Trophoblast cell (in vitro differentiated cells and primary cell): ENCODE measurements at regions not wholly inside any gene's neighbourhood (a gene's known extent, or its start where the extent isn't known, plus 50 kb on each side); places are given as distances from the start of the nearest gene placed in this dataset.

ENCODE experiments used
- DNase-seq, 2 donors: peaks; one replicate each; pipeline ENCODE4 v3.0.0-alpha.2; 2016
- H2AFZ ChIP-seq: 2 replicates; pipeline ENCODE4 v1.6.1; 2013; ENCODE audit warnings: low read length, moderate library complexity, mild to moderate bottlenecking; ENCODE audit not compliant: insufficient read depth, poor library complexity
- H2AK5ac ChIP-seq: 2 replicates; pipeline ENCODE4 v1.6.1; 2013; ENCODE audit warnings: mild to moderate bottlenecking, low read length
- H2BK120ac ChIP-seq: 2 replicates; pipeline ENCODE4 v1.6.1; 2013; ENCODE audit warnings: low read length, mild to moderate bottlenecking, moderate library complexity; ENCODE audit not compliant: insufficient read depth, poor library complexity
- H2BK12ac ChIP-seq: 2 replicates; pipeline ENCODE4 v1.6.1; 2013; ENCODE audit warnings: mild to moderate bottlenecking, low read length, moderate library complexity
- H2BK5ac ChIP-seq: 2 replicates; pipeline ENCODE4 v1.6.1; 2013; ENCODE audit warnings: low read length, low read depth, moderate library complexity, mild to moderate bottlenecking; ENCODE audit not compliant: poor library complexity
- H3K14ac ChIP-seq: 2 replicates; pipeline ENCODE4 v1.6.1; 2013; ENCODE audit warnings: mild to moderate bottlenecking, low read length
- H3K18ac ChIP-seq: 2 replicates; pipeline ENCODE4 v1.6.1; 2013; ENCODE audit warnings: mild to moderate bottlenecking, low read length
- H3K23ac ChIP-seq: 2 replicates; pipeline ENCODE4 v1.6.1; 2013; ENCODE audit warnings: low read length
- H3K27ac ChIP-seq: 2 replicates; pipeline ENCODE4 v1.5.1; 2013; ENCODE audit warnings: low read depth, mild to moderate bottlenecking, inconsistent platforms, low read length, moderate library complexity
- H3K27me3 ChIP-seq: 2 replicates; pipeline ENCODE4 v1.6.1; 2013; ENCODE audit warnings: inconsistent platforms, mild to moderate bottlenecking, low read length, moderate library complexity; ENCODE audit not compliant: insufficient read depth
- H3K36me3 ChIP-seq, 2 experiments: 1 replicate in 1 of 2; 2 replicates in 1 of 2; pipeline ENCODE4 v1.6.1; 2013; ENCODE audit warnings: low read length in 2 of 2, mild to moderate bottlenecking in 2 of 2, moderate library complexity in 1 of 2; ENCODE audit not compliant: insufficient read depth in 2 of 2, control insufficient read depth in 1 of 2
- H3K4ac ChIP-seq: 2 replicates; pipeline ENCODE4 v1.6.1; 2013; ENCODE audit warnings: low read depth, mild to moderate bottlenecking, low read length, moderate library complexity
- H3K4me1 ChIP-seq, 2 experiments: 1 replicate in 1 of 2; 2 replicates in 1 of 2; pipeline ENCODE4 v1.6.1; 2013; ENCODE audit warnings: low read length in 2 of 2, mild to moderate bottlenecking in 2 of 2, moderate library complexity in 1 of 2; ENCODE audit not compliant: insufficient read depth in 2 of 2, control insufficient read depth in 1 of 2
- H3K4me2 ChIP-seq: 2 replicates; pipeline ENCODE4 v1.6.1; 2013; ENCODE audit warnings: inconsistent platforms, mild to moderate bottlenecking, low read length, moderate library complexity
- H3K4me3 ChIP-seq: 2 replicates; pipeline ENCODE4 v1.5.1; 2013; ENCODE audit warnings: mild to moderate bottlenecking, low read depth, low read length, inconsistent platforms
- H3K79me1 ChIP-seq: one replicate; pipeline ENCODE4 v1.6.1; 2013; ENCODE audit warnings: low read length
- H3K79me2 ChIP-seq: 2 replicates; pipeline ENCODE4 v1.6.1; 2013; ENCODE audit warnings: low read length, mild to moderate bottlenecking; ENCODE audit not compliant: control insufficient read depth, insufficient read depth, poor library complexity
- H3K9ac ChIP-seq: 2 replicates; pipeline ENCODE4 v1.6.1; 2013; ENCODE audit warnings: mild to moderate bottlenecking, low read length
- H3K9me3 ChIP-seq: 2 replicates; pipeline ENCODE4 v1.6.1; 2013; ENCODE audit warnings: low read depth, mild to moderate bottlenecking, control low read depth, inconsistent platforms, low read length; ENCODE audit not compliant: insufficient read depth
- H4K12ac ChIP-seq: 2 replicates; pipeline ENCODE4 v1.6.1; 2013; ENCODE audit warnings: low read depth, mild to moderate bottlenecking, low read length, moderate library complexity
- H4K8ac ChIP-seq: 2 replicates; pipeline ENCODE4 v1.6.1; 2013; ENCODE audit warnings: low read depth, mild to moderate bottlenecking, low read length, moderate library complexity
- H4K91ac ChIP-seq: one replicate; pipeline ENCODE4 v1.6.1; 2013; ENCODE audit warnings: low read depth, mild to moderate bottlenecking, low read length, moderate library complexity
- WGBS: extraction: QIAGEN DNeasy Blood & Tissue Kit; methylation state at CpG from one replicate; pipeline ENCODE4 v1.1.7; 2013; ENCODE audit warnings: missing lambda C conversion rate; ENCODE audit not compliant: insufficient read length, insufficient coverage; ENCODE audit errors: extremely low coverage; 5-methylcytosine and 5-hydroxymethylcytosine counted together

DNA sequence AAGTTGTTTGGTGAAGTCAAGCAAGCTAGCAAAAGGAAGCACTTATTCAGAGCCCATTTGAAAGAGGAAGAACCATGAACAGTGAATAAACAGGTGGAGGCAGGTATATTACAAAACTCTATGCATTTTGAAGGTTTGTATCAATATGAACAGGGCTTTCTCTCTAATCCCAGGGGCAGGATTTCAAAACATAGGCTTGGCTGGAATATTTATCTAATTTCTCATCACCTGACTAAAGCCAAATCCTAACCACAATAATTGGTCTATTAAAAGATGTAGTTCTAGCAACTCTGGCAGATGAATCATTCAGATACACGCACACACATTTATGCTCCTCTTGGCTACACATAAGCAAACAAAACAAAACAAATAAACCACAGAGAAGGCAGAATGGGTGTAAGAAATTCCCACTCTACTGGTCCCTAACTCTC is 554.4 kb downstream of the INHBA start:
- DNase-seq = no peak
- H3K18ac ChIP-seq = no peak overlapping the region
- no peak overlapping the region for H4K8ac ChIP-seq
- no peak overlapping the region for H2BK12ac ChIP-seq
- no peak overlapping the region for H4K91ac ChIP-seq
- H3K4me1 ChIP-seq = no peaks in the 10 kb centered on the region
- H3K27ac ChIP-seq = no peak overlapping the region
- H3K27me3 ChIP-seq = no peaks in the 10 kb centered on the region
- H3K9ac ChIP-seq = no peak overlapping the region
- H3K79me2 ChIP-seq = no peaks in the 10 kb centered on the region
- no peak overlapping the region for H3K23ac ChIP-seq
- H2BK5ac ChIP-seq = no peak overlapping the region
- WGBS = no CpG with 5 or more reads among the region's 1 CpG
- H2AK5ac ChIP-seq = no peak overlapping the region
- H3K4me2 ChIP-seq = no peak overlapping the region
- H3K4ac ChIP-seq = no peak overlapping the region
- H2BK120ac ChIP-seq = no peak overlapping the region
- no peaks in the 10 kb centered on the region for H3K36me3 ChIP-seq
- no peak overlapping the region for H4K12ac ChIP-seq
- no peaks in the 10 kb centered on the region for H3K79me1 ChIP-seq
- no peak overlapping the region for H3K14ac ChIP-seq
- no peak overlapping the region for H3K4me3 ChIP-seq
- H3K9me3 ChIP-seq = no peaks in the 10 kb centered on the region
- H2AFZ ChIP-seq = no peak overlapping the region

GRCh38 chr7:41147606-41148485 is 555.0 kb downstream of the INHBA start:
- Histone ChIP-seq H4K8ac (no peak overlapping the region), H2AFZ (no peak overlapping the region), H3K4me3 (no peak overlapping the region), H3K18ac (no peak overlapping the region), H3K79me2 (no peaks in the 10 kb centered on the region), H3K4me1 (no peaks in the 10 kb centered on the region), H3K4me2 (no peak overlapping the region), H2BK5ac (no peak overlapping the region), H3K9me3 (no peaks in the 10 kb centered on the region), H3K79me1 (no peaks in the 10 kb centered on the region), H3K27me3 (no peaks in the 10 kb centered on the region), H4K91ac (no peak overlapping the region), H3K14ac (no peak overlapping the region), H2BK120ac (no peak overlapping the region), H3K4ac (no peak overlapping the region), H3K36me3 (no peaks in the 10 kb centered on the region), H2BK12ac (no peak overlapping the region), H2AK5ac (no peak overlapping the region), H3K27ac (no peak overlapping the region), H3K9ac (no peak overlapping the region), H4K12ac (no peak overlapping the region), H3K23ac (no peak overlapping the region)
- no CpG with 5 or more reads among the region's 3 CpGs for WGBS
- DNase-seq = no peak

GRCh38 chr7:41146429-41146828 is 556.5 kb downstream of the INHBA start:
- WGBS = no CpG with 5 or more reads among the region's 3 CpGs
- no peak for DNase-seq

DNA sequence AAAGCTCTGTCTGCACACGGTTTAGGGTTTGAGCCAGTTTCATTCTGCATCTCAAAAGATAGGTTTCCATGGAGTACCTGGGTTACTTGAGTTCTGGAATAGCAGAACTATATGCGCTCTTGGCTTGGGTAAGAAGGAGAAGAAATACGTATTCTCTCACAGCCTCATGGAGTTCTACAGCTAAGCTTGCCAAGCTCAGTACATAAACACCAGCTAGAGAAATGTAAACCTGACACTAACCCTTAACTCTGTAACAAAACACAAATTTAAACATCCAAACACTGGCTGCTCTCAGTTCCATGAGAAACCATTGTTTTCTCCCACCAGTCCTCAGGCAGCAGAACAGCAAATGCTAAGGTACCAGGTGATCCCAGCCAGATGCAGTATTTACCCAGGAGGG is 557.2 kb downstream of the INHBA start:
- WGBS = no CpG with 5 or more reads among the region's 3 CpGs

More at GRCh38 chr7:41146429-41146828, 556.5 kb downstream of the INHBA start:
- Histone ChIP-seq H4K8ac (no peak overlapping the region), H3K79me1 (no peaks in the 10 kb centered on the region), H3K4me2 (no peak overlapping the region), H2BK120ac (no peak overlapping the region), H3K14ac (no peak overlapping the region), H2AK5ac (no peak overlapping the region), H4K12ac (no peak overlapping the region), H2AFZ (no peak overlapping the region), H3K9ac (no peak overlapping the region), H3K18ac (no peak overlapping the region), H3K9me3 (no peaks in the 10 kb centered on the region), H3K4ac (no peak overlapping the region), H3K79me2 (no peaks in the 10 kb centered on the region), H2BK12ac (no peak overlapping the region), H3K36me3 (no peaks in the 10 kb centered on the region), H4K91ac (no peak overlapping the region), H3K4me1 (no peaks in the 10 kb centered on the region), H3K4me3 (no peak overlapping the region), H3K27me3 (no peaks in the 10 kb centered on the region), H3K27ac (no peak overlapping the region), H2BK5ac (no peak overlapping the region), H3K23ac (no peak overlapping the region)

More for the DNA sequence above, 557.2 kb downstream of the INHBA start:
- Histone ChIP-seq H4K12ac (no peak overlapping the region), H3K36me3 (no peaks in the 10 kb centered on the region), H4K8ac (no peak overlapping the region), H2BK5ac (no peak overlapping the region), H3K9me3 (no peaks in the 10 kb centered on the region), H3K4ac (no peak overlapping the region), H3K14ac (no peak overlapping the region), H3K4me3 (no peak overlapping the region), H3K27me3 (no peaks in the 10 kb centered on the region), H2BK12ac (no peak overlapping the region), H3K9ac (no peak overlapping the region), H3K27ac (no peak overlapping the region), H3K4me1 (no peaks in the 10 kb centered on the region), H2BK120ac (no peak overlapping the region), H2AFZ (no peak overlapping the region), H4K91ac (no peak overlapping the region), H3K4me2 (no peak overlapping the region), H3K18ac (no peak overlapping the region), H3K79me1 (no peaks in the 10 kb centered on the region), H3K79me2 (no peaks in the 10 kb centered on the region), H3K23ac (no peak overlapping the region), H2AK5ac (no peak overlapping the region)
- DNase-seq = no peak
